ENCODE measurements at regions not wholly inside any gene's neighbourhood (a gene's known extent, or its start where the extent isn't known, plus 50 kb on each side); places are given as distances from the start of the nearest gene placed in this dataset.

DNA sequence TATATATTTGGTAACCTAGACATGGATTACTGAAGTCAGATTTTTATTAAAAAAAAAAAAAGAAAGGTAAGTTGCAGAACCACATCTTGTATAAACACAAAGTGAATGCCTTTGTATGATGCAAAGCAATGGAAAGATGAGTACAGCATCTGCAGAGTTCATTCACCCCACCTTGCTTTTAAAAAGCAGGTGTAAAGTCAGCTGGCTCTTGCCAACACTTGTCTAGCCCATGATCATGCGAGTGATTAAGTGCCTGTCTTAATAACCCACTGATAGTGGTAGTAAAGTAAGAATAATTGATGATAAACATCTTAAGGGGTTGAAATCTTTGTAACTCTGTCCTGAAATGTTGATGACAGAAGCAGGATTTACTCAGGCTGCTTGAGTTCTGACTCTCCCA is 710.4 kb downstream of the EFNB2 start:
- H3K27ac ChIP-seq (ENCODE audit: low read length) = no peak overlapping the region

DNA sequence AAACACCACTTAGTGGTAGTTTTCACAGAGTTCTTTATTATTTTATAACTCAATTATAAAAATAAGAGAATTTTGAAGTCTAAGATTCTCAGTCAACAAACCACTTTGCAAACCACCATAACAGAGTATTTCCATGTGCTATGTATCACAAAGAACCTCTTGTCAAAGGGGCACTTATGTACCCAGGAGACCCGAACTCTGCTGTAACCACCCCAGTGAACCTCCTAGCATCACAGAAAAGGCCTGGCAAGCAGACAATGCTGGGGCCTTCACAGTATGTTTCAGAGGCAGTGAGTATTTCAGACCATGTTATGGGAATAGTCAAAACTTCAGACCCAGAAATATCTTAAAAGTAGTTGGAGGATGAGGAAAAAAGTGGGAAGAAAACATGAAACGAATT is 714.1 kb downstream of the EFNB2 start:
- Histone ChIP-seq H3K36me3 (ENCODE audit: control insufficient read depth, insufficient read depth, low read length) (no peaks in the 10 kb centered on the region), H3K4me1 (ENCODE audit: control insufficient read depth, insufficient read depth, low read length) (peaks cover 6% of the 10 kb centered on the region; the same call in 1 of the 2 replicates), H3K27me3 (ENCODE audit: control insufficient read depth, insufficient read depth, low read length) (peaks cover 5% of the 10 kb centered on the region; the same call in 1 of the 2 replicates), H3K9me3 (ENCODE audit: control insufficient read depth, insufficient read depth, low read length) (no peaks in the 10 kb centered on the region), H3K27ac (ENCODE audit: low read length) (no peak overlapping the region), H3K4me3 (ENCODE audit: low read length) (no peak overlapping the region)
- no peak for DNase-seq (ENCODE audit: low read depth, low spot score)
- no CpG with 5 or more reads among the region's 2 CpGs for WGBS (ENCODE audit: insufficient coverage, insufficient read length)

More for the DNA sequence above, 710.4 kb downstream of the EFNB2 start:
- Histone ChIP-seq H3K9me3 (ENCODE audit: control insufficient read depth, insufficient read depth, low read length) (no peaks in the 10 kb centered on the region), H3K36me3 (ENCODE audit: control insufficient read depth, insufficient read depth, low read length) (no peaks in the 10 kb centered on the region), H3K4me3 (ENCODE audit: low read length) (no peak overlapping the region), H3K27me3 (ENCODE audit: control insufficient read depth, insufficient read depth, low read length) (no peaks in the 10 kb centered on the region), H3K4me1 (ENCODE audit: control insufficient read depth, insufficient read depth, low read length) (no peaks in the 10 kb centered on the region)
- no peak for DNase-seq (ENCODE audit: low read depth, low spot score)
- no CpG with 5 or more reads among the region's 1 CpG for WGBS (ENCODE audit: insufficient coverage, insufficient read length)

DNA sequence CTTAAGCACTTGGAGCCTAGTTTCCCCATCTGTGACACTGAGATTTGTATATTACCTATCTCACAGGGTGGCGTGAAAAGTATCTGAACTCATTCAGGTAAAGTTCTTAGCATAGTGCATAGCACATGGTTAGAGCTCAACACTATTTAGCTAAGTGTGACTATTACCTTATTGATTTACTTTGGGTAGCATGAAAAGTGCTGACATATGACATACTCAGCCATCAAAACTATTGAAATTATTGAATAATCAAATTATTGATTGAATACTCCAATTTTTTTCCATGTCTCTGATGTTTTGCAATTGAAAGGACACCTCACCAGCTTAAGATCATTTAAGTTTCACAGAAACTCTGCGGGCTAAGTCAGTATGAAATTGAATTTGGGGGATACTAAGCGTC is 715.0 kb downstream of the EFNB2 start:
- Histone ChIP-seq H3K36me3 (ENCODE audit: control insufficient read depth, insufficient read depth, low read length) (no peaks in the 10 kb centered on the region), H3K4me1 (ENCODE audit: control insufficient read depth, insufficient read depth, low read length) (peaks cover 6% of the 10 kb centered on the region; the same call in 1 of the 2 replicates), H3K27ac (ENCODE audit: low read length) (no peak overlapping the region), H3K27me3 (ENCODE audit: control insufficient read depth, insufficient read depth, low read length) (peaks cover 7% of the 10 kb centered on the region; the same call in 1 of the 2 replicates), H3K4me3 (ENCODE audit: low read length) (no peak overlapping the region), H3K9me3 (ENCODE audit: control insufficient read depth, insufficient read depth, low read length) (no peaks in the 10 kb centered on the region)
- no peak for DNase-seq (ENCODE audit: low read depth, low spot score)
- WGBS (ENCODE audit: insufficient coverage, insufficient read length) = no CpG with 5 or more reads among the region's 3 CpGs

DNA sequence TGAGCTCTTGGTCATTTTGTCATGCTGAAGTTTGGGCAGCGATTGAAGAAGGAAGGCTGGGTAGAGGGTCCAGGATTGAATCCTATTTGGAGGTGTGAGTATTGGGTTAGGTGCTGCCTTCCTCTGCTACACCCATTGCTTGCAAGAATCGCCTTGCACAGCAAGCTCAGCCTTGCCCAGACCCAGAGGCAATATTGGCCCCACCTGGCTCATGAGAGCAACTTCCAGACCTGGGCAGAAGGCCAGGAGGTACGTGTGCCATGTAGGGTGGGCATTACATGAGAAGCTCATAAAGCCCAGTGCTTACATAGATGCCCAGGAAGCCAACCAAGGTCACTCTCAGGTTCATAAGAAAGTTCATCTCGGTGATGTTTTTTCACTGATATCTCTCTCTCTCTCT is 718.0 kb downstream of the EFNB2 start:
- WGBS (ENCODE audit: insufficient coverage, insufficient read length) = no CpG with 5 or more reads among the region's 4 CpGs
- DNase-seq (ENCODE audit: low read depth, low spot score) = no peak
- no peak overlapping the region for H3K27ac ChIP-seq (ENCODE audit: low read length)
- peaks cover 6% of the 10 kb centered on the region; the same call in 1 of the 2 replicates for H3K4me1 ChIP-seq (ENCODE audit: control insufficient read depth, insufficient read depth, low read length)
- H3K4me3 ChIP-seq (ENCODE audit: low read length) = no peak overlapping the region
- H3K9me3 ChIP-seq (ENCODE audit: control insufficient read depth, insufficient read depth, low read length) = no peaks in the 10 kb centered on the region
- peaks cover 7% of the 10 kb centered on the region; the same call in 1 of the 2 replicates for H3K27me3 ChIP-seq (ENCODE audit: control insufficient read depth, insufficient read depth, low read length)
- H3K36me3 ChIP-seq (ENCODE audit: control insufficient read depth, insufficient read depth, low read length) = no peaks in the 10 kb centered on the region

DNA sequence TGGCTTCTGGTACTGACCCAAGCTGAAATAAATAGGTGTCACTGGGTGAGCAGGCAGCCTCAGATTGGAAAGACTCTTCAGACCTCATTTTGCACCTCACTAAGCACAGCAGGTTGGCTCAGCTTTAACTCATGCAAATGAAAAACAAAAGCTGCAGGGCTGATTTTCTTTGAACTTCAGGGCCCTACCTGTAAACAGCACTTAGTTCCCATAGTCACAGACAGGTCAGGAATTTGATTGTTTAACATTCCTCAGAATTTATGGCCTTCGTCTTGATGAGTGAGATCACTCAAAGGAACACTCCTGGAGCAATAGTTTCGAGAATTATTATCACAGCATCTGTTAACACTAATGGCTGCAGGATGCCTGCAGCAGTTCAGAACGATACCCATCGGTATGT is 718.5 kb downstream of the EFNB2 start:
- Histone ChIP-seq H3K27ac (ENCODE audit: low read length) (no peak overlapping the region), H3K4me1 (ENCODE audit: control insufficient read depth, insufficient read depth, low read length) (peaks cover 6% of the 10 kb centered on the region; the same call in 1 of the 2 replicates), H3K36me3 (ENCODE audit: control insufficient read depth, insufficient read depth, low read length) (no peaks in the 10 kb centered on the region), H3K27me3 (ENCODE audit: control insufficient read depth, insufficient read depth, low read length) (peaks cover 7% of the 10 kb centered on the region; the same call in 1 of the 2 replicates), H3K9me3 (ENCODE audit: control insufficient read depth, insufficient read depth, low read length) (no peaks in the 10 kb centered on the region), H3K4me3 (ENCODE audit: low read length) (no peak overlapping the region)
- no CpG with 5 or more reads among the region's 4 CpGs for WGBS (ENCODE audit: insufficient coverage, insufficient read length)
- DNase-seq (ENCODE audit: low read depth, low spot score) = peak; percentile 54

DNA sequence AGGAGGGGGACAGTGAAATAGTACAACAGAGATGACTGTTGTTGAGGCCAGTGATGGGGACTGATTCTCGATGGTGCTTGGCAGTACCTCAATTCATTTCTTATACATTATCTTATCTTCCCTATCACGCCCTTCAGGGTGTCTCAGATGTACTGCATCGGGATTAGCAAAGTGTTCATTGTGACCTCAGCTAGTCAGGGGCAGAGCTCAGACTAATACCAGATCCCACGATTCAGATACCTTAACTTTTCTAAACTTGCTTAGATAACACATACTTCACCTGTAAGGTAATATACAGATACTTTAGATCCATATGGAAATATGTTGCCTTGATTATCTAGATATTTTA is 720.6 kb downstream of the EFNB2 start:
- peaks cover 6% of the 10 kb centered on the region; the same call in 1 of the 2 replicates for H3K4me1 ChIP-seq (ENCODE audit: control insufficient read depth, insufficient read depth, low read length)
- H3K9me3 ChIP-seq (ENCODE audit: control insufficient read depth, insufficient read depth, low read length) = no peaks in the 10 kb centered on the region
- H3K27me3 ChIP-seq (ENCODE audit: control insufficient read depth, insufficient read depth, low read length) = peaks cover 7% of the 10 kb centered on the region; the same call in 1 of the 2 replicates
- no peak for DNase-seq (ENCODE audit: low read depth, low spot score)
- H3K4me3 ChIP-seq (ENCODE audit: low read length) = no peak overlapping the region
- H3K36me3 ChIP-seq (ENCODE audit: control insufficient read depth, insufficient read depth, low read length) = no peaks in the 10 kb centered on the region
- no CpG with 5 or more reads among the region's 4 CpGs for WGBS (ENCODE audit: insufficient coverage, insufficient read length)
- H3K27ac ChIP-seq (ENCODE audit: low read length) = no peak overlapping the region

DNA sequence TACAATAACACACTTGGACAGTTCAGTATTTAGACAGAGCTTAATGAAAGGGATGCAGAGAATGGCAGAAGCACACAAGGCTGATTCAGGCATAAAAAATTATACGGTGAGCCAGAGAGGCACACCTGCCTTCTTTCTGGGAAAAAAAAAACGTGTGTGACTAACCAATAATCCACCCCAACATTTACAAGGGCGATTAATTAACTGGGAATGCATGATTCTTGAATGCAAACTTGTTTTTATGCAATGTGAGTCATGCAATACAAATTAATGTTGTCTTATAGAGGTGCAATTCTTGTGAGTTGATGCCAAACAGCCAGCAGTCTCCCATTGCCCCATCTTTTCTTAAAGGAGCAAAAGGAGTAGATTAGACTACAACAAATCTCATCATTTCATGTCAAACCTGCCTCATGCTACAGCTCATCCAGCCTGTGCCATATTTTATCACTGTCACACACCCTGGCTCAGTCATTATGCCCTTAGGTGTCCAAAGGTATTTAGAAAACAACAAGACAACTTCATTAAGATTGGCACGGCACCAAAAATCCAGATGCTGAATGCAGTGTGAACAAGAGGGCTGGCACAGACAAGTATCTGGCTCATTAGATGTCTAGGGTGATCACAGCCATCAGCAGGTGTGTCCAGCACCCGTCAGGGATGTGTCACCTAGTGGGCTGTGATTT is 721.1 kb downstream of the EFNB2 start:
- H3K36me3 ChIP-seq (ENCODE audit: control insufficient read depth, insufficient read depth, low read length) = no peaks in the 10 kb centered on the region
- no peaks in the 10 kb centered on the region for H3K9me3 ChIP-seq (ENCODE audit: control insufficient read depth, insufficient read depth, low read length)
- no peak for DNase-seq (ENCODE audit: low read depth, low spot score)
- WGBS (ENCODE audit: insufficient coverage, insufficient read length) = no CpG with 5 or more reads among the region's 5 CpGs
- no peak overlapping the region for H3K27ac ChIP-seq (ENCODE audit: low read length)
- peaks cover 6% of the 10 kb centered on the region; the same call in 1 of the 2 replicates for H3K4me1 ChIP-seq (ENCODE audit: control insufficient read depth, insufficient read depth, low read length)
- H3K27me3 ChIP-seq (ENCODE audit: control insufficient read depth, insufficient read depth, low read length) = peaks cover 7% of the 10 kb centered on the region; the same call in 1 of the 2 replicates
- no peak overlapping the region for H3K4me3 ChIP-seq (ENCODE audit: low read length)

DNA sequence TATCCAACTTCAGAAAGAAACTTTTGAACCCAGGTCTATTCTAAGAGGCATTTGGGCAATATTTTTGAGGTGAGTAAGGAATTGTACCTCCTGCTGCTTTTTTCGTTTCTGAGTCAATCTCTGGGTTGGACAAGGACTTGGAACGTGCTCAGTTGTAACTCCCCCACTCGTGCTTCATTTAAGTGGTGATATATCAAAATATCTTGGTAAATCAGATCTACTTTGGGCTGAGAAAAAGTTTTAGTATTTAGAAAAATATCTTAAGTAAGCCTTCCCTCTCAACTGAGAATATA is 728.9 kb downstream of the EFNB2 start:
- WGBS (ENCODE audit: insufficient coverage, insufficient read length) = no CpG with 5 or more reads among the region's 3 CpGs
- Histone ChIP-seq H3K27ac (ENCODE audit: low read length) (no peak overlapping the region), H3K36me3 (ENCODE audit: control insufficient read depth, insufficient read depth, low read length) (no peaks in the 10 kb centered on the region), H3K4me1 (ENCODE audit: control insufficient read depth, insufficient read depth, low read length) (no peaks in the 10 kb centered on the region), H3K9me3 (ENCODE audit: control insufficient read depth, insufficient read depth, low read length) (no peaks in the 10 kb centered on the region), H3K27me3 (ENCODE audit: control insufficient read depth, insufficient read depth, low read length) (no peaks in the 10 kb centered on the region), H3K4me3 (ENCODE audit: low read length) (no peak overlapping the region)
- DNase-seq (ENCODE audit: low read depth, low spot score) = no peak

DNA sequence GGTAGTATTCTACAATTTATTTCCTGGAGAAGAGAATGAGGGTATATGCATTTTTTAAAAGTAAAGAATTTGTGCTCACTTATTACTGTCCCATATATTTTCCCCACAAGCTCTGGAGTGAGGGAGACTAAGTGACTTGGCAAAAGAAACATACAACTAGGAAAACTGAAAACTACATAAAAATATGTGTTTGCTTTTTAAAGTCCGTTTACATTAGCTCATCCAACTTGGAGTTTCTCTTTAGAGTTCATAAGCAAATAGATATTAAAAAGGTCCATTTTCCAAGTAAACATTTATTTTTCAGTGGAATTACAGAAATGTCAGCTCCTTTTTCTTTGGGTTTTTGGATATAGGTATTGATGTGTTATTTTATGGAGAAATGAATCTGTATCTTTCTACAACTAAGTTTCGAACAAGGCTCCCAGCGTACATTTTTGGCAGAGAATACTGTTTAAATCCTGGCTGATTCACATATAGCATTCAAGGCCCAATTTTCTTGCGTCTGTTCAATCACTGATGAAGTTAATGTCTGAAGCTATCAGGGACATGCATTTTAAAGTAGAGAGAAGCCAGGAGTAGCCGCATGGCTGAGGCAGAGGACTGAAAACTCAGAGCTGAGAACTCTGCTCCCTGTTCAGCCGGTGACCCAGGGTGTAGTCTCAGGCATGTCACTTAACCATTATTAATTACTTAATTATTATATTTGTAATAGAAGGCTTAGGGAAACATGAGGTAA is 729.4 kb downstream of the EFNB2 start:
- no peak overlapping the region for H3K4me3 ChIP-seq (ENCODE audit: low read length)
- DNase-seq (ENCODE audit: low read depth, low spot score) = no peak
- no CpG with 5 or more reads among the region's 6 CpGs for WGBS (ENCODE audit: insufficient coverage, insufficient read length)
- H3K4me1 ChIP-seq (ENCODE audit: control insufficient read depth, insufficient read depth, low read length) = no peaks in the 10 kb centered on the region
- no peaks in the 10 kb centered on the region for H3K9me3 ChIP-seq (ENCODE audit: control insufficient read depth, insufficient read depth, low read length)
- H3K36me3 ChIP-seq (ENCODE audit: control insufficient read depth, insufficient read depth, low read length) = no peaks in the 10 kb centered on the region
- H3K27ac ChIP-seq (ENCODE audit: low read length) = no peak overlapping the region
- H3K27me3 ChIP-seq (ENCODE audit: control insufficient read depth, insufficient read depth, low read length) = no peaks in the 10 kb centered on the region

DNA sequence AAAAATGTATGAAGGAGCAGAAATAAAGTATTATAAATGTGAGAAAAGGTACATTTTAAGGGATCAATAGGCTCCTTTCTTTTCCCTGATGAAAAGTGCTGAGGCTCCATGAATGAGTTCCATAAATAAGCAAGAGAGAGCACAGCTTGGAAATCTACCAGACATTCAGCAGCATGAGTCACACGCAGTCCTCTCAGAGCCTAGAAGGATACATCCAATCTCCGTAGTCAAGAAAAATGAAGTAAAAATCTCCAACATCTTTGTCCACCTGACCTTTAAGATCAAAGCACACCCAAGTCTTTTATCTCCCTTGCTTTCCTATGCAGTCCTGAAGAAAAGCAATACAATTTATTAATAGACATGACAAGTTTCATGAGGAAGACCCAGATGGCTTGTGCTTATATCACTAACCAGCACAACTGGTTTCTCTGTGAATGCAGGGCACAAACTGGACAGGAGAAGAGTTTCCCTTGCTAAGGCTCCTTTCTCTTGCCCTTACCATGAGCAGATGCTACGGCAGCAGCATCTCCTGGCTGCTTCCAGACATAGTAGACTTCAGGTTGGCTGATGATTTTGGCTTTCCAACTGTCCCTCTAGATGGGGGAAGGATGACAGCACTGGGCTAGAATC is 730.8 kb downstream of the EFNB2 start:
- Histone ChIP-seq H3K4me1 (ENCODE audit: control insufficient read depth, insufficient read depth, low read length) (no peaks in the 10 kb centered on the region), H3K9me3 (ENCODE audit: control insufficient read depth, insufficient read depth, low read length) (no peaks in the 10 kb centered on the region), H3K27ac (ENCODE audit: low read length) (no peak overlapping the region), H3K4me3 (ENCODE audit: low read length) (no peak overlapping the region), H3K36me3 (ENCODE audit: control insufficient read depth, insufficient read depth, low read length) (no peaks in the 10 kb centered on the region), H3K27me3 (ENCODE audit: control insufficient read depth, insufficient read depth, low read length) (no peaks in the 10 kb centered on the region)
- no CpG with 5 or more reads among the region's 3 CpGs for WGBS (ENCODE audit: insufficient coverage, insufficient read length)
- no peak for DNase-seq (ENCODE audit: low read depth, low spot score)

Data from iPS DF 6.9 (cell line).